ENCODE measurements at regions not wholly inside any gene's neighbourhood (a gene's known extent, or its start where the extent isn't known, plus 50 kb on each side); places are given as distances from the start of the nearest gene placed in this dataset.

- Histone ChIP-seq H3K4me1 (ENCODE audit: control insufficient read depth in 2 of 3, insufficient read depth in 2 of 3, low read depth in 1 of 3, low read length in 3 of 3) (peaks cover 11 to 46% (median 13%) of the 10 kb centered on the region in 3 donors), H3K9ac (ENCODE audit: low read length in 3 of 3) (no peak overlapping the region), H3K4me3 (ENCODE audit: low read length in 3 of 3) (no peak overlapping the region), H3K9me3 (ENCODE audit: control insufficient read depth in 2 of 3, insufficient read depth in 1 of 3, low read length in 3 of 3) (no peaks in the 10 kb centered on the region), H3K27me3 (ENCODE audit: control insufficient read depth, insufficient read depth, low read length) (no peaks in the 10 kb centered on the region), H3K36me3 (ENCODE audit: control insufficient read depth in 2 of 3, insufficient read depth in 3 of 3, low read length in 3 of 3) (no peaks in the 10 kb centered on the region), H3K27ac (ENCODE audit: low read depth in 2 of 2, low read length in 2 of 2) (no peak overlapping the region)
- FAIRE-seq (no peak), DNase-seq (no peak)
- intact Hi-C loops (cut with DNase I) = no loop called here
- TF ChIP-seq CTCF (IDR thresholded peaks at IDR 0.05; ENCODE audit: borderline replicate concordance, extremely low read depth, insufficient read depth) = no peak
Measured at GRCh38 chr5:4991925-4992324, 148.2 kb upstream of the ADAMTS16 start.

- no peak for TF ChIP-seq CTCF (IDR thresholded peaks at IDR 0.05; ENCODE audit: borderline replicate concordance, extremely low read depth, insufficient read depth)
- DNase-seq (no peak), FAIRE-seq (no peak)
- no peak overlapping the region for H3K27ac ChIP-seq (ENCODE audit: low read depth in 2 of 2, low read length in 2 of 2)
- no peak overlapping the region for H3K4me3 ChIP-seq (ENCODE audit: low read length in 3 of 3)
- peaks cover 5 to 28% (median 10%) of the 10 kb centered on the region in 3 donors for H3K4me1 ChIP-seq (ENCODE audit: control insufficient read depth in 2 of 3, insufficient read depth in 2 of 3, low read depth in 1 of 3, low read length in 3 of 3)
- H3K36me3 ChIP-seq (ENCODE audit: control insufficient read depth in 2 of 3, insufficient read depth in 3 of 3, low read length in 3 of 3) = no peaks in the 10 kb centered on the region
- intact Hi-C loops (cut with DNase I) = no loop called here
- no peaks in the 10 kb centered on the region for H3K27me3 ChIP-seq (ENCODE audit: control insufficient read depth, insufficient read depth, low read length)
- H3K9me3 ChIP-seq (ENCODE audit: control insufficient read depth in 2 of 3, insufficient read depth in 1 of 3, low read length in 3 of 3) = no peaks in the 10 kb centered on the region
- H3K9ac ChIP-seq (ENCODE audit: low read length in 3 of 3) = no peak overlapping the region
Measured at GRCh38 chr5:4995014-4995413, 145.1 kb upstream of the ADAMTS16 start.

GRCh38 chr5:5005353-5005752 is 134.8 kb upstream of the ADAMTS16 start:
- no peaks in the 10 kb centered on the region for H3K4me1 ChIP-seq (ENCODE audit: control insufficient read depth in 2 of 3, insufficient read depth in 2 of 3, low read depth in 1 of 3, low read length in 3 of 3)
- no peaks in the 10 kb centered on the region for H3K9me3 ChIP-seq (ENCODE audit: control insufficient read depth in 2 of 3, insufficient read depth in 1 of 3, low read length in 3 of 3)
- no peaks in the 10 kb centered on the region for H3K27me3 ChIP-seq (ENCODE audit: control insufficient read depth, insufficient read depth, low read length)
- FAIRE-seq (no peak), DNase-seq (no peak)
- H3K4me3 ChIP-seq (ENCODE audit: low read length in 3 of 3) = no peak overlapping the region
- no peak overlapping the region for H3K27ac ChIP-seq (ENCODE audit: low read depth in 2 of 2, low read length in 2 of 2)
- intact Hi-C loops (cut with DNase I) = no loop called here
- H3K36me3 ChIP-seq (ENCODE audit: control insufficient read depth in 2 of 3, insufficient read depth in 3 of 3, low read length in 3 of 3) = no peaks in the 10 kb centered on the region
- H3K9ac ChIP-seq (ENCODE audit: low read length in 3 of 3) = no peak overlapping the region
- TF ChIP-seq CTCF (IDR thresholded peaks at IDR 0.05; ENCODE audit: borderline replicate concordance, extremely low read depth, insufficient read depth) = no peak

GRCh38 chr5:5006548-5006947 is 133.6 kb upstream of the ADAMTS16 start:
- Histone ChIP-seq H3K4me1 (ENCODE audit: control insufficient read depth in 2 of 3, insufficient read depth in 2 of 3, low read depth in 1 of 3, low read length in 3 of 3) (no peaks in the 10 kb centered on the region), H3K27ac (ENCODE audit: low read depth in 2 of 2, low read length in 2 of 2) (no peak overlapping the region), H3K36me3 (ENCODE audit: control insufficient read depth in 2 of 3, insufficient read depth in 3 of 3, low read length in 3 of 3) (no peaks in the 10 kb centered on the region), H3K27me3 (ENCODE audit: control insufficient read depth, insufficient read depth, low read length) (no peaks in the 10 kb centered on the region), H3K9ac (ENCODE audit: low read length in 3 of 3) (no peak overlapping the region), H3K9me3 (ENCODE audit: control insufficient read depth in 2 of 3, insufficient read depth in 1 of 3, low read length in 3 of 3) (no peaks in the 10 kb centered on the region), H3K4me3 (ENCODE audit: low read length in 3 of 3) (no peak overlapping the region)
- FAIRE-seq (no peak), DNase-seq (no peak)
- intact Hi-C loops (cut with DNase I) = no loop called here
- no peak for TF ChIP-seq CTCF (IDR thresholded peaks at IDR 0.05; ENCODE audit: borderline replicate concordance, extremely low read depth, insufficient read depth)

All from kidney (tissue), 13 donors.